Activated CD8-positive, alpha-beta memory T cell treated with anti-CD3 and anti-CD28 coated beads for 48 hours (primary cell): ENCODE measurements at regions not wholly inside any gene's neighbourhood (a gene's known extent, or its start where the extent isn't known, plus 50 kb on each side); places are given as distances from the start of the nearest gene placed in this dataset.

Experiments used
- DNase-seq, 3 experiments: peaks; one replicate each; pipeline ENCODE4 v3.0.0-alpha.2; 2020; ENCODE audit warnings: low read depth in 2 of 3, low spot score in 2 of 3

- DNase-seq = no peak
Measured at GRCh38 chrX:39956803-39957394, 140.9 kb downstream of the BCOR start.

DNA sequence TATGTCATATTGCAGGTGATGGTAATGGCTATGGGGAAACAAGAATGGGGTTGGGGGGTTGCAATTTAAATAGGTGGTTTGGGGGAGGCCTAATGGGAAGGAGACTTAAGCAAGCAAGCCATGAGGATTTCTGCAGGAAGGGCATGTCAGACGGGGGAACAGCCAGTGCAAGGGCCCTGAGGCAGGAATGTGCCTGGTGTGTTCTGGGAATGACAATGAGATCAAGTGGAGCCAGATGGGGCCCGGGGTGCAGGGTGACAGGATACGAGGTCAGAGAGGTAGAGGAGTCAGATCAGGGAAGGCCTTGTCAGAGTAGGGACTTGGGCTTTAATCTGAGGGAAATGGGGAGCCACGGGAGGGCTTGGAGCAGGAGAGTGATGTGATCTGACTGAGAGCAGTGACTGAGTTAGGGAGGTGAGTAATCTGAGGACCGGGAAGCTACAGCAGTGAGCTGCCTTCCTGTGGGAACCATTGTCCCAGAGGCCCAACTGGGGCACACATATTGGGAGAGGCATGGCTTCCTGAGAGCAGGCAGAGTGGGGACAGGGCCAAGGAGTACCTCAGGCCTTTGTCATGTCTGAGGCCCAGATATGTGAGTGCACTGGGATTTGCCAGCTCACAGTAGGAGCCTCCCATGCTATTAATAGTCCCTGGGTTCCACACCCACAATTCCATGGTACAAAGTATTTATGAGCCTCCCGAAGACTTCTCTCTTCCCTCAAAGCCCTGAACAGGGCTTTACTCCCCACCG lies 139.8 kb downstream of the BCOR start:
- DNase-seq = no peak

- no peak for DNase-seq
Measured at GRCh38 chrX:39958850-39959249, 138.9 kb downstream of the BCOR start.

DNA sequence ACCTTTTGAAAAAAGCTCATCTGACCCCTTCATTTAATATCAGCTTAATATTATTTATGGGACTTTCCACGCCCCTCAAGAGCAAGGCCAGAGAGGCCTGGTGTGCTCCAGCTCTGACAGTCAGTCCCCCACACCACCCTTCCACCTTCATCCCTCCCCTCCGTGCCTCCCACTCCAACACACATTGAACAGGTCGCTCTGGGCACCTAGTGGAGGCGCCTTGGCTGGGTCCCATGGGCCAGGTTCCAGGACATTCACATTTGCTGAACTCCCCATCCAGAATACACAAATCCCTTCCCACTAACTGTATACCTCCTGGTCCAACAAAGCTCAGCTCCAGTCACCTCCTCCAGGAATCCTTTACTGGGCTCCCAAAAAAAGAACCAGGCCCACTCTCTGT lies 137.5 kb downstream of the BCOR start:
- DNase-seq = no peak

GRCh38 chrX:39961441-39961840 lies 136.3 kb downstream of the BCOR start:
- no peak for DNase-seq

- DNase-seq = no peak
Measured at GRCh38 chrX:39965051-39965573, 132.6 kb downstream of the BCOR start.

DNA sequence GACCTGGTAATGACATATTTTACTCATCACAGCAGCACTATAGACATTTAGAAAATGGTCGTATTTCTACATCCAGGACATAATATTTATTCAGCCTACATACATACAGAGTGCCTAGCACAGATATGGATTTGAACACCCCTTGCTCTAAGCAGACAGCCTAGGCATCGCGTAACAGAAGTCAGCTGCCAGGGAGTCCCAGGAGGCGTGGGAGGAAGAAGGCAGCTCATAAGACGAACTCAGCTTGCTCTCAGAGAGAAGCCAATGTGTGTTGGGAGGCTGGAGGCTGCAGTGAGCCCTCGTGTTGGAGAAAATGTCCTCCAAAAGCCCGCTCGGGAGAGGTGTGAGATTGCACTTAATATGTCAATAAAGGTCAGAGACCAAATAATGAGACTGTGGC lies 131.6 kb downstream of the BCOR start:
- no peak for DNase-seq

DNA sequence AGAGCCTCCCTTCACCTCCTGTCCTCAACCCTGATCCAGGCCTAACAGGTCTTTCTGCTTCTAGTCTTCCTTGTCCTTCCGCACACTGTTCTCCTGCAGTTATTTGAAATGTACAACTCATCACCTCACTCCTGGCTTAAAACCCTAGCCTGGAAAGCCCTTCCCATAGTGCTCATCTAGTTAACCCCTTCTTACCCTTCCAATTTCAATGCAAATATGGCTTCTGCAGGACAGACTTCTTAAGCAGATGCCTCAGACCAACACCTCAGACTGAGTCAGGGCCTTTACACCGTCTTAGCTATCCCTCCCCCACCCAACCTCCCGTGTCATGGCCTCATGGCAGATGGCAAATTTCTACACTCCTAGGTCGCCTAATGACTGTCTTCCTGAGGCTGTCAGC lies 130.4 kb downstream of the BCOR start:
- DNase-seq = no peak

DNA sequence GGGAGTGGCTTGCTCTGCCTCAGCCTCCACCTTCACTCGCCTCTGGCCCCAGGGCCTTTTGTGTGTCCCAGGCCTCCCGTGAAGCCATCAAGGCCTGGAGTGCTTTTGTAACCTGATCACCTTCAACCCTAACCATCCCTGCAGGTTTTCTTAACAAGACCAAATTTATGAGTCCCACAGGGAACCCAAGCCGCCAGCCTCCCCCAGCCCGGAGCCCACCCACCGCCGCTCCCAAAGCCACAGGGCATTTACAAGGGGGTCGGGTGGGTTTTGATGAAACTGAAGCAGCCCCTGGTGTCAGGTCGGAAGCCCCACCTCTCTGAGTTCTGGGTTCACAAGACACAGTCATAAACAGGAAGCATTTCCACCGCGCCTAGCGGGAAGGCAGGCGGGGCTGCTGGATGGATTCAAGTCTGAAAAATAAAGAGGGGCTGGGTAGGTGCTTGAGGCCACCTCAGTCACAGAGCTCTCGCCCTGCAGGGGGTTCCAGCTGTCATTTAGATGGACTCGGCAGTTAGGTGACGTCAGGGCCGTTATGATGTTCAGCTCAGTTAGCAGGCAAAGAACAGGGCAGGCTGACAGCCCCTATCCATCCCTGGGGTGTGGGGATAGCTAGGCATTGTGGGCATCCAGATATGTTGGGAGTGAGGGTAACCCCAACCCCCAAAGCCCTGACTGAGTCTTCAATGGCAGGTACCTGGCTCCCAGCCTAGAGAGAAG lies 128.5 kb downstream of the BCOR start:
- DNase-seq = no peak

DNA sequence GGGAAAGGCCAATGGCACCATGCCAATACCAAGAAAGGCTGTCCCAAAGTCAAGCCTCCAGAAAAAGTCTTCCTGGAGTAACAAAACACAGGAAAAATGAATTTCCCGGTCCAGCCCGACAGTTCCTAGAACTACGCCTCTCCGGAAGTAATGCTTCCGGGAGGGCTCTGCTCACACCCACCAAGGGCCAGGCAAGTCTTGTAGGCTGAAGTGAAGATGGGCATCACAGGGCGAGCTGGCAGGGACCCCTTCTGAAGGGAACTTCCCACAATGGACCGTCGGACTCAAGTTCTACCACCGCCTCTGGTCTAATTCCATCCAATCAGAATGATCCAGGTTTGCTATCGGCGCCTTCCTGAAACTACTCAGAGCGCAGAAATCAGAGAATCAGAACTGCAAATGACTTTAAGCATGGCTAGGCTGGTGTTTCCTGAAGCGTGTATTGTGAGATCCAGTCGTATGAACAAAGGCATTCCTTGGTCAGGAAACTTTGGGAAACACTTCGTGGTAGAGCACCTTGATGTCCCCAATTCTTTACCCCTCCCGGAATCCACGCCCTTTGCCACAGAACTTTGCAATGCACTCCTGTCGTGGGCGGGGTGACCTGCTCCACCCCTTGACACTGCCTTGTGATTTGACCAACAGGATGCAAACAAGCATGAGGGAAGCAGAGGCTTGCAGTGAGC lies 127.8 kb downstream of the BCOR start:
- no peak for DNase-seq

DNA sequence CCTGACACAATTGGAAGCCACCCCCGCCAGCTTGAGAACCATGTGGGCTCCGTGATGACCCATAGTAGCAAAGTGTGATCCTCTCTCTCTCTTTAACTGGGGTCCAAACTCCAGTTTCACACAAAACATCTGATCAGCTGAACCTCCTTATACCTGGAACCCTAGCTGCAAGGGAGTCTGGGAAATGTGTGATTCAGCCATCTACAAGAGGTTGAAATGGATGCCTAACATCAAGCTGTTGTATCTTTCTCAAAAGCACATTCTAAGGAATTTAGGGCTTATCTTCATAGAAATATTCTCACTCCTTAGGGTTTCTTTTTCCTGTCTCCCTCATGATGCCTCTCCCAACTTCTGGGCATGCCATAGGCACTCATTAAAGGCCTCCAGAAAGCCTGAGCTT lies 126.0 kb downstream of the BCOR start:
- no peak for DNase-seq

DNA sequence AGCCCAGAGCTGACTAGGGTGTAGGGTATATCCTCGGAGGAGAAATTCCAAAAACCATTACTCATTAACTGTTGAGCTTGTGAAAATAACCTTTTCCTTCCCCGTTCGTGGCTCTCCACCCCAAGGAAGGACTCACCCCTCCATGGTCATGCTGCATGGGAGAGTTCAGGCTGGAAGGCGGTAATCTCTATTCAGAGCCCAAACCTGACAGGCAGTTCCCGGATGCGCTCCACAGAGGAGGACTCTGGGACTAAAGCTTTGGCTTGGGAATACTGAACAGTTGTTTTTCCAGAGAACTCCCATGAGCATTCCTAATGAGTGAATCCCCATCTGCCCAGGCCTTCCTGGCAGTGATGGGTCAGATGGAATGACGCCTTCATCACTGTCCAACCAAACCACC lies 125.4 kb downstream of the BCOR start:
- DNase-seq = no peak

DNA sequence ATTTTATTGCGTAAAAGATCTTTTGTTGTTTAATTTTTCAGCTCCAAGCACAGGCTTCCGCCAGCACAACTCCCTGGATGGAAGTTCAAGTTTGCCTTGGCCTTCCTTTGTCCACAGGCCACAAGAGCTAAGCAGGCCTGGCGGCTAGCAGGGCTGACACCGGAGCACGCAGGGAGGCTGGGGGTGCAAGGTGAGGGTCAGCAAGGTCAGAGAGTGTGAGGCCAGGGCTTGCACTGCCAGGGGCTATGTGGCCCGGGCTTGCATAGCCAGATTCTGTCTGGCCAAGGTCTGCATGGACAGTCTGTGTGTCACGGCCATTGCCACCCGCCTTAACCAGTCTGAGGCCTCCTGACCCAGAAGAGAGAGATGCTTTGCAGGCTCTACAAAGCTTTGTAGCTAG lies 123.9 kb downstream of the BCOR start:
- no peak for DNase-seq

- DNase-seq = no peak
Measured at GRCh38 chrX:39974270-39974669, 123.5 kb downstream of the BCOR start.

DNA sequence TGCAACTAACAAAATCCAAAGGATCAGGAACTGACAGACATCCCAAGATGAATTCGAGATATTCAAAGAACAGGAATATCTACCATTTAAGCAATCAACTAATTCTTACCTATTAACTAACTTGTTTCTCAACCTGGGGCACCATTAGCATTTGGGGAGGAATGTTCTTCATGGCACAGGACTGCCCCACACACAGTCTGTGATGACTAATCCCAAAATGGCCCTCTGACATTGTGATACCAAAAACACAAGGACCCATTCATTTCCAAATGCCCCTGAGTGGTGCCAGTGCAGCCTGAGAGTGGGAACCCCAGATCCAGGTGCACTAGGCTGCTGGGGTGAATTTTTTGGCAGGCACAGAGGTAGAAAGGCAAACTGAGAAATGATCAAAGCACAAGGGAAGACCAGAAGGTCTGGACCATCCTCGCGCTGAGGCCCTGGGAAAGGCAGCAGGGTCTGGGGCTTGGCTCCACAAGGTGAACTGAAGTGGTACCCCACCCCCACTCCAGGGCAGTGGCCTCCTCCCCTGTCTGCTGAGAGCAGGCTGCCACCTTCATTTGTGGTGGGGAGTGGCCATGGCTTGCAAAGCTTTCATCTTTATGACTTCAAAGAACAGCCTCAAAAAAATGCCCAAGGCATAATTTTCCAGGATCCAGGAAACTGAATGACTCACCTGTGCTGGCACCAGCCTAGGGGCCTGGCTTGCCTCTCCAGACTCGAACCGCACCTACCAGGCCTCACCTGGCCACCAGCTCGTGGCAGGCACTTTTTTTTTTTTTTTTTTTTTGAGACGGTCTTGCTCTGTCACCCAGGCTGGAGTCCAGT lies 122.4 kb downstream of the BCOR start:
- DNase-seq = no peak

GRCh38 chrX:39981946-39982345 lies 115.8 kb downstream of the BCOR start:
- no peak for DNase-seq

DNA sequence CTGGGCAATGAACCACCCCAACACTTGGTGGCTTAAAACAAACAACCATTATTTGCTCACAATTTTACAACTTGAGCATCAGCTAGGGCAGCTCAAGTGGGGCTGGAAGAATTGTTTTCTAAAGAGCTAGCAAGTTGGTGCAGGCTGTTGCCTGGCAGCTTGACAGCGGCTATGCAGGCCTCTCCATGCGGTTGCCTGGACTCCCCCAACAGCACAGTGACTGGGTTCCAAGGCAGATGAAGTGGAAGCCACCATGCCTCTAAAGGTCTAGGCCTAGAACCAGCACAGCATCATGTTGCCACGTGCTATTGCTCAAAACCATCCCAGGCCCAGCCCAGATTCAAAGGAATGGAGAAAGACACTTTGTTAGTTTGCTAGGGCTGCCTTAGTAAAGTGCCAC lies 114.8 kb downstream of the BCOR start:
- DNase-seq = no peak

DNA sequence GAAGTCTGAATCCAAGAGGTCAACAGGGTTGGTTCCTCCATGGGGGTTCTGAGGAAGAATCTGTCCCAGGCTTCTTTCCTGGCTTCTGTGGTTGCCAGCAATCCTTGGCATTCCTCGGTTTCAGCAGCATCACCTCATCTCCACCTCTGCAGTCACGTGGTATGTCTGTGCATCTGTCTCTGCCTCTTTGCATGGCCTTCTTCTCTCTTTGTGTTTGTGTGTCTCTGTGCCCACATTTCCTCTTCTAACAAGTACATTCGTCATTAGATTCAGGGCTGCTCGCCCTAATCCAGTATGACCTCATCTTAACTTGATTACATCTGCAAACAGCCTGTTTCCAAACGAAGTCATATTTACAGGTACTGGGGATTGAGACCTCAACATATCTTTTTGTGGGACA lies 114.0 kb downstream of the BCOR start:
- no peak for DNase-seq

DNA sequence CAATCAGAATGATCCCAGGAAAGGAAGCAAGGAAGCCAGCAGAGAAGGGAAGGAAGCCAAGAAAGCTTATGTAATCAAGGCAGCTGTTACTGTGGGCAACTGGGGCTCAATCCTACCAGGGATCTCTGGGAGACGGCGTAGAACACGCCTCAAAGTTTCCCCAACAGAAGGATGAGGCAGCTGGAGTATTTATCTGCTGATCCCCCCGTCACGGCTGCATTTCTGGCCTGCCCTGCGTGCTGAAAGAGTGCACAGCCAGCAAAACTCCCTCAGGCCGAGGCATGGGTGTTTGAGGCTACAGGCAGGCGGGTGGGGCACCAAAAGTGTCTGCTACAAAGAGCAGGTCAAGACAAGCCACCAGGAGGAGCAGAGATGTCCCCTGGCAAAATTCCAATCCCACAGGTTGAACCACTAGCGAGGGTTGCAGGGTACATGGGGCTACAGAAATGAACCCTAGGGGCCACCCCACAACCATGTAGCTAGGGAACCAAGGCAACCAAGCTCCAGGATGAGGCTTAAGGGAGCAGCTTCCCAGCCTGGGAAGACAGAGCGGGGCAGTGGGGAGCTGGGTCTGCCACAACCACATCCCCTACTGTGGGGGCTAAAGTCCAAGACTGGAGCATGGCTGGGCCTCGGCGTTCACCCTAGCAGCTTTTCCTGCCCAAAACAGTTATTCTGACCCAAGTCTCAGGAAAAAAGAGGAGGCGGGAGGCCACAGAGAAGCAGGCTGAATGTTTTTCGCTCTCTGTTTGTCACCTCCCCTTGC lies 113.4 kb downstream of the BCOR start:
- DNase-seq = no peak

- DNase-seq = no peak
Measured at GRCh38 chrX:39985071-39985470, 112.7 kb downstream of the BCOR start.
